Trophoblast cell (in vitro differentiated cells and primary cell): ENCODE measurements at regions not wholly inside any gene's neighbourhood (a gene's known extent, or its start where the extent isn't known, plus 50 kb on each side); places are given as distances from the start of the nearest gene placed in this dataset.

Source experiments
- DNase-seq, 2 donors: peaks; one replicate each; pipeline ENCODE4 v3.0.0-alpha.2; 2016
- H2AFZ ChIP-seq: 2 replicates; pipeline ENCODE4 v1.6.1; 2013; ENCODE audit warnings: low read length, moderate library complexity, mild to moderate bottlenecking; ENCODE audit not compliant: insufficient read depth, poor library complexity
- H2AK5ac ChIP-seq: 2 replicates; pipeline ENCODE4 v1.6.1; 2013; ENCODE audit warnings: mild to moderate bottlenecking, low read length
- H2BK120ac ChIP-seq: 2 replicates; pipeline ENCODE4 v1.6.1; 2013; ENCODE audit warnings: low read length, mild to moderate bottlenecking, moderate library complexity; ENCODE audit not compliant: insufficient read depth, poor library complexity
- H2BK12ac ChIP-seq: 2 replicates; pipeline ENCODE4 v1.6.1; 2013; ENCODE audit warnings: mild to moderate bottlenecking, low read length, moderate library complexity
- H2BK5ac ChIP-seq: 2 replicates; pipeline ENCODE4 v1.6.1; 2013; ENCODE audit warnings: low read length, low read depth, moderate library complexity, mild to moderate bottlenecking; ENCODE audit not compliant: poor library complexity
- H3K14ac ChIP-seq: 2 replicates; pipeline ENCODE4 v1.6.1; 2013; ENCODE audit warnings: mild to moderate bottlenecking, low read length
- H3K18ac ChIP-seq: 2 replicates; pipeline ENCODE4 v1.6.1; 2013; ENCODE audit warnings: mild to moderate bottlenecking, low read length
- H3K23ac ChIP-seq: 2 replicates; pipeline ENCODE4 v1.6.1; 2013; ENCODE audit warnings: low read length
- H3K27ac ChIP-seq: 2 replicates; pipeline ENCODE4 v1.5.1; 2013; ENCODE audit warnings: low read depth, mild to moderate bottlenecking, inconsistent platforms, low read length, moderate library complexity
- H3K27me3 ChIP-seq: 2 replicates; pipeline ENCODE4 v1.6.1; 2013; ENCODE audit warnings: inconsistent platforms, mild to moderate bottlenecking, low read length, moderate library complexity; ENCODE audit not compliant: insufficient read depth
- H3K36me3 ChIP-seq, 2 experiments: 1 replicate in 1 of 2; 2 replicates in 1 of 2; pipeline ENCODE4 v1.6.1; 2013; ENCODE audit warnings: low read length in 2 of 2, mild to moderate bottlenecking in 2 of 2, moderate library complexity in 1 of 2; ENCODE audit not compliant: insufficient read depth in 2 of 2, control insufficient read depth in 1 of 2
- H3K4ac ChIP-seq: 2 replicates; pipeline ENCODE4 v1.6.1; 2013; ENCODE audit warnings: low read depth, mild to moderate bottlenecking, low read length, moderate library complexity
- H3K4me1 ChIP-seq, 2 experiments: 1 replicate in 1 of 2; 2 replicates in 1 of 2; pipeline ENCODE4 v1.6.1; 2013; ENCODE audit warnings: low read length in 2 of 2, mild to moderate bottlenecking in 2 of 2, moderate library complexity in 1 of 2; ENCODE audit not compliant: insufficient read depth in 2 of 2, control insufficient read depth in 1 of 2
- H3K4me2 ChIP-seq: 2 replicates; pipeline ENCODE4 v1.6.1; 2013; ENCODE audit warnings: inconsistent platforms, mild to moderate bottlenecking, low read length, moderate library complexity
- H3K4me3 ChIP-seq: 2 replicates; pipeline ENCODE4 v1.5.1; 2013; ENCODE audit warnings: mild to moderate bottlenecking, low read depth, low read length, inconsistent platforms
- H3K79me1 ChIP-seq: one replicate; pipeline ENCODE4 v1.6.1; 2013; ENCODE audit warnings: low read length
- H3K79me2 ChIP-seq: 2 replicates; pipeline ENCODE4 v1.6.1; 2013; ENCODE audit warnings: low read length, mild to moderate bottlenecking; ENCODE audit not compliant: control insufficient read depth, insufficient read depth, poor library complexity
- H3K9ac ChIP-seq: 2 replicates; pipeline ENCODE4 v1.6.1; 2013; ENCODE audit warnings: mild to moderate bottlenecking, low read length
- H3K9me3 ChIP-seq: 2 replicates; pipeline ENCODE4 v1.6.1; 2013; ENCODE audit warnings: low read depth, mild to moderate bottlenecking, control low read depth, inconsistent platforms, low read length; ENCODE audit not compliant: insufficient read depth
- H4K12ac ChIP-seq: 2 replicates; pipeline ENCODE4 v1.6.1; 2013; ENCODE audit warnings: low read depth, mild to moderate bottlenecking, low read length, moderate library complexity
- H4K8ac ChIP-seq: 2 replicates; pipeline ENCODE4 v1.6.1; 2013; ENCODE audit warnings: low read depth, mild to moderate bottlenecking, low read length, moderate library complexity
- H4K91ac ChIP-seq: one replicate; pipeline ENCODE4 v1.6.1; 2013; ENCODE audit warnings: low read depth, mild to moderate bottlenecking, low read length, moderate library complexity
- WGBS: extraction: QIAGEN DNeasy Blood & Tissue Kit; methylation state at CpG from one replicate; pipeline ENCODE4 v1.1.7; 2013; ENCODE audit warnings: missing lambda C conversion rate; ENCODE audit not compliant: insufficient read length, insufficient coverage; ENCODE audit errors: extremely low coverage; 5-methylcytosine and 5-hydroxymethylcytosine counted together

DNA sequence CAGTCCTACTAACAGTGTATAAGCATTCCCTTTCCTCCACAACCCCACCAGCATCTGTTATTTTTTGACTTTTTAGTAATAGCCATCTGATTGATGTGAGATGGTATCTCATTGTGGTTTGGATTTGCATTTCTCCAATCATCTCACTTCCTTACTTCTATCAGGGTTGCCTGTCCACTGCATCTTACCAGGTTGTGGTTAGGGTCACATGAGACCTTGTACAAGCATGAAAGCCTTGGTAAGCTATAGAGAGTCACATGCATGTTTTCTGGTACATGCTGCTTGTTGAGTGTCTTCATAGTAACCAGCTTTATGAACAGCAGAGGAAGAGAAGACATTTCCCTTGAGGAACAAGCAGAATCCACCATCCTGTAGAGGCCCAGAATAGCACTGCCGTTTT, 102.9 kb upstream of the PAX6 start:
- Histone ChIP-seq H4K91ac (no peak overlapping the region), H2BK5ac (no peak overlapping the region), H3K4me2 (no peak overlapping the region), H2AFZ (no peak overlapping the region), H3K4ac (no peak overlapping the region), H3K9ac (no peak overlapping the region), H4K12ac (no peak overlapping the region), H3K4me1 (no peaks in the 10 kb centered on the region), H2BK120ac (no peak overlapping the region), H3K18ac (no peak overlapping the region), H3K27me3 (no peaks in the 10 kb centered on the region), H3K14ac (no peak overlapping the region), H3K4me3 (no peak overlapping the region), H2BK12ac (no peak overlapping the region), H2AK5ac (no peak overlapping the region), H3K79me2 (no peaks in the 10 kb centered on the region), H3K79me1 (no peaks in the 10 kb centered on the region), H3K27ac (no peak overlapping the region), H3K23ac (no peak overlapping the region), H3K9me3 (no peaks in the 10 kb centered on the region), H3K36me3 (no peaks in the 10 kb centered on the region), H4K8ac (no peak overlapping the region)
- WGBS, result no CpG with 5 or more reads among the region's 1 CpG
- DNase-seq, result no peak

DNA sequence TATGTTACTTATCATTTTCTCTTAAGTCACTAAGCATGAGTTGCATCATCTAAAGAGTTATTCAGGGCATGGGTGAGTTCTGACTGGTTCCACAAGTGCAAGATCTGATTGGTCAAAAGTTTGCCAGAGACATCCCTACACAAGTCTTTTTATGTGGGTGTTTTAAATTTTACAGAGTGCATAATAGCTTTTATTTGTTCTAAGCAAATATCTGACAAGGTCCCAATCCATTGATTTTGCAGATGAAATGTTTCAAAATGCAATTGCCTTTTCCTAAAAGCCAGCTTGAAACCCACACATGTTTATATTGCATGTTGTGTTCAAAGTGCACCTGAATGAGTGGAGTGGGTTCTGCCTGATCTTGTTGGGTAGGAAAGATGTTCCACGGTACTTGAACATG, 101.7 kb upstream of the PAX6 start:
- no peak overlapping the region for H3K4ac ChIP-seq
- no peak overlapping the region for H3K9ac ChIP-seq
- H3K14ac ChIP-seq, result no peak overlapping the region
- no peaks in the 10 kb centered on the region for H3K79me2 ChIP-seq
- H2BK5ac ChIP-seq, result no peak overlapping the region
- no peaks in the 10 kb centered on the region for H3K79me1 ChIP-seq
- H2AFZ ChIP-seq, result no peak overlapping the region
- no peak overlapping the region for H3K27ac ChIP-seq
- no peak overlapping the region for H3K4me3 ChIP-seq
- no peaks in the 10 kb centered on the region for H3K4me1 ChIP-seq
- H2BK12ac ChIP-seq, result no peak overlapping the region
- H2BK120ac ChIP-seq, result no peak overlapping the region
- no peaks in the 10 kb centered on the region for H3K9me3 ChIP-seq
- no peak overlapping the region for H4K8ac ChIP-seq
- H3K23ac ChIP-seq, result no peak overlapping the region
- no peaks in the 10 kb centered on the region for H3K36me3 ChIP-seq
- WGBS, result no CpG with 5 or more reads among the region's 1 CpG
- no peak overlapping the region for H4K91ac ChIP-seq
- no peaks in the 10 kb centered on the region for H3K27me3 ChIP-seq
- no peak overlapping the region for H3K18ac ChIP-seq
- no peak overlapping the region for H4K12ac ChIP-seq
- no peak overlapping the region for H3K4me2 ChIP-seq
- no peak for DNase-seq
- H2AK5ac ChIP-seq, result no peak overlapping the region

DNA sequence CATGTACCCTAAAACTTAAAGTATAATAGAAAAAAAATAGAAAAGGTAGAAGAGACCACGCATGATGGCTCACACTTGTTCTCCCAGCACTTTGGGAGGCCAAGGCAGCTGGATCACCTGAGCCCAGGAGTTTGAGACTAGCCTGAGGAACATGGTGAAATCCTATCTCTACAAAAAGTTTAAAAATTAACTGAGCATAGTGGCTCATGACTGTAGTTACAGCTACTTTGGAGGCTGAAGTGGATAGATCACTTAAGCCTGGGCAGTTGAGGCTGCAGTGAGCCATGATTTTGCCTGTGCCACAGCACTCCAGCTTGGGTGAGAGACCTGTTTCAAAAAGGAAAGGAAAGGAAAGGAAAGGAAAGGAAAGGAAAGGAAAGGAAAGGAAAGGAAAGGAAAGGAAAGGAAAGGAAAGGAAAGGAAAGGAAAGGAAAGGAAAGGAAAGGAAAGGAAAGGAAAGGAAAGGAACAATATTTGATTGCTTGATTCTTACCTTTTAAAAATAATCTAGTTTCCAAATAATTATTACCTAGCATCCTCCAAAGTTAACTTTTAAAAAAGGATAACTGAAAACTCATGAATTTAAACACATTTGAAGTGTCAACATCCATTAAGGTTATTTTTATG, 99.9 kb upstream of the PAX6 start:
- no peak overlapping the region for H3K18ac ChIP-seq
- no peak overlapping the region for H4K12ac ChIP-seq
- no peaks in the 10 kb centered on the region for H3K27me3 ChIP-seq
- no peak overlapping the region for H2AFZ ChIP-seq
- H3K4me3 ChIP-seq, result no peak overlapping the region
- no peak overlapping the region for H4K91ac ChIP-seq
- no peak overlapping the region for H2AK5ac ChIP-seq
- H3K9ac ChIP-seq, result no peak overlapping the region
- no peak overlapping the region for H3K4ac ChIP-seq
- H2BK5ac ChIP-seq, result no peak overlapping the region
- no peak overlapping the region for H2BK12ac ChIP-seq
- no peak for DNase-seq
- no CpG with 5 or more reads among the region's 1 CpG for WGBS
- no peak overlapping the region for H3K27ac ChIP-seq
- no peak overlapping the region for H2BK120ac ChIP-seq
- no peak overlapping the region for H3K14ac ChIP-seq
- no peaks in the 10 kb centered on the region for H3K79me2 ChIP-seq
- no peaks in the 10 kb centered on the region for H3K9me3 ChIP-seq
- no peaks in the 10 kb centered on the region for H3K36me3 ChIP-seq
- no peak overlapping the region for H3K23ac ChIP-seq
- H3K4me2 ChIP-seq, result no peak overlapping the region
- no peak overlapping the region for H4K8ac ChIP-seq
- no peaks in the 10 kb centered on the region for H3K79me1 ChIP-seq
- H3K4me1 ChIP-seq, result no peaks in the 10 kb centered on the region

DNA sequence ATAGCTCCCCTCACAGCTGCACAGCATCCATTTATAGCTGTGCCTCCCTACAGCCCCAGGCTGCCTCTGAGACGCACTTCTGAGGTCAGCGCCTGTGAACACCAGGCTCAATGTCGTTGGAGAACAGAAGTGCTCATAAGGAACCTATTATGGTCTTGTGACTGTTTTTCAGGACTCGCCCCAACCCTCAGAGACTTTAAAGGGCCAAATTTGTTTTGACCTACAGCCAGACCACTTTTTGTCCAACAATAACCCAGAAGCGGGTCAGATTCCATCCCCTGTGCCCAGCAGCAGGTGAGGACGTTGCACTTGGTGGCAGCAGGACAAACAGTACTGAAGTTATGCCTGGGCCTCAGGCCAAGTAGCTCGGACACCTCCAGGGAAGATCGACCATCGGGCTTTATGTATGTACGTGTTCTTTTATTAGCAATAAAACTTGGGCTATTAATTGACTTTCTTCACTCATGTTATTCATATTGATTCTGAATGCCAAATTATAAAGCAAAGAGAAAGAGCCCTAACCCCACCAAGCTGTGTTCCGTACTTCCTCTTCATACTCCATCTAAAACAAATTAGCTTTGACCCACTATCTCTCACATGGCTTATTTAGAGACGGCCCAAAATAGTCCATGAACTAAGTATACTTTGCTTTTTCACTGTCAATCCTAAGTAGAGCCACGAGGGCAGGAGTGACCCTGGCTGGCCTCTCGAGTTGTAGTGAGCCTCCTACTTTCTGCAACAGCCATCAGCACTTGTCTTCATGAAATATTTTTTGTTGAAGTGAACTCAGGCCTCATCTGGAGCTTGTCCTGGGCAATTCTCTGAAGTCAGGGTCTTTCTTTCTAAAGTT, 92.3 kb upstream of the PAX6 start:
- Histone ChIP-seq H3K79me2 (no peaks in the 10 kb centered on the region), H4K91ac (no peak overlapping the region), H3K27me3 (no peaks in the 10 kb centered on the region), H3K79me1 (no peaks in the 10 kb centered on the region), H4K12ac (no peak overlapping the region), H3K4me1 (no peaks in the 10 kb centered on the region), H2AFZ (no peak overlapping the region), H3K23ac (no peak overlapping the region), H3K9ac (no peak overlapping the region), H3K9me3 (peaks cover 3% of the 10 kb centered on the region), H2BK120ac (no peak overlapping the region), H3K4me3 (no peak overlapping the region), H3K27ac (no peak overlapping the region), H4K8ac (no peak overlapping the region), H2BK12ac (no peak overlapping the region), H3K14ac (no peak overlapping the region), H2BK5ac (no peak overlapping the region), H2AK5ac (no peak overlapping the region), H3K18ac (no peak overlapping the region), H3K4me2 (no peak overlapping the region), H3K4ac (no peak overlapping the region), H3K36me3 (no peaks in the 10 kb centered on the region)
- no peak for DNase-seq
- no CpG with 5 or more reads among the region's 14 CpGs for WGBS
